GM19043 (cell line): ENCODE measurements at regions not wholly inside any gene's neighbourhood (a gene's known extent, or its start where the extent isn't known, plus 50 kb on each side); places are given as distances from the start of the nearest gene placed in this dataset.
"Not testable (repeated sequence)": the region's sequence is repeated elsewhere in the genome, so short reads cannot be mapped to it uniquely, and the experiment has no call there.

ENCODE experiments used
- ATAC-seq: cut with Tn5 transposase; IDR thresholded peaks from one replicate; pipeline ENCODE4 v1.9.1; 2021; ENCODE audit warnings: low read depth; ENCODE audit not compliant: unreplicated experiment

GRCh38 chr7:34207810-34208209 is 302.5 kb downstream of the BMPER start:
- ATAC-seq, result no peak

- ATAC-seq, result no peak
These were observed 303.7 kb downstream of the BMPER start for GRCh38 chr7:34208878-34209621.

GRCh38 chr7:34211018-34211417 is 305.7 kb downstream of the BMPER start:
- no peak for ATAC-seq

DNA sequence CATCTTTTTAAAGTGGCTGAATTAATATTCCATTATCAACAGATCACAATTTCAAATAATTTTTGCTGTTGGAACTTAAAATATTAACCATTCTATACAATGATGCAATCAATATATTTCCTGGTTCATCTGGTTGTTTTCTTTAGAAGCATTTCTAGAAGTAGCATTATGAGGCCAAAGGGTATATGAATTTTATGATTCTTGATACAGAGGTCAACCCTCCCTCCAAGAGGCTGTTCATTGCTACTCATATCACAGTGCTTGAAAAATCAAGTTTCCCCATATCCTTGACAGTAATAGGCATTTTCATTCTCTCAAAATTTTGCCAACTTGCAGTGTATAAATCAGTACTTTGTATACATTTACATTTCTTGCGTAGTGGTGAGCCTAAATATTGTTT is 312.6 kb downstream of the BMPER start:
- ATAC-seq, result no peak

GRCh38 chr7:34219153-34219718 is 313.9 kb downstream of the BMPER start:
- no peak for ATAC-seq

- ATAC-seq, result no peak
These were observed 315.3 kb downstream of the BMPER start for GRCh38 chr7:34220506-34221185.

DNA sequence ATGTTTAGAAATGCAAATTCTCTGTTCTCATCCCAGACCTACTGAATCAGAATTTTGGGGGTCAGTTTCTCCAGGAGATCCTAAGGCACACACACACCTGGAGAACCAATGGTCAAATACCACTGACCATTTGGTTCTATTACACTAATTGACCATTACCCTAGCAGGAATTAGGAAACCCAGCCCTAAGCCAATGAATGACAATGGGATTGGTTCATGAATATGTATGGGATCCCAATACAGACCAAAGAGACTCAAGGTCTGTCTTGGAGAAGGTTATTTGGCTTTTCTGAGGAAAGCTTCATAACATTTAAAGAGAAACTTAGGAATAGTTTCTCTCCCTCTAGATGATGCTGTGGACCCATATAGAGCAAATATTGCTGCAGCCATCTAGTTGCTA is 317.0 kb downstream of the BMPER start:
- no peak for ATAC-seq

- no peak for ATAC-seq
These were observed 317.4 kb downstream of the BMPER start for GRCh38 chr7:34222722-34223121.

GRCh38 chr7:34224281-34224680 is 318.9 kb downstream of the BMPER start:
- ATAC-seq, result no peak

DNA sequence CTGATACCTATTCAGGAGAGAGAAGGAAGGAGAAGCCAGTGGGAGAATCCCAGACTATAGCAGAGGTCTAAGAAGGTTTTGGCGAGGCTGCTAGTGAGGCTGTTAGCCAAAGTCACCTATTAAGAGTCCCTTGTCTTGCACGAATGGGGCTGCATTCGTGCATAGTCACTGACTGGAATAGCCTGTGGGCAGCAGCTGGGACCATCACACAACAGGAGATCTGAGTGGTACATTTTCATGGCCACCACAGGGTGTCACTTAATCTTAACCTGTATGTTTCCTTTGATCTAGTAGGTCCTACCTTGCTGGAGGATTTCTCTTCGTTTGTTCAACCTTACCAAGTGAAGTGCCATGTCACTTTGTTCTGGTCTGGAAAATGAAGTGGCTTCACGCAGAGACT is 319.9 kb downstream of the BMPER start:
- no peak for ATAC-seq

- ATAC-seq, result no peak
These were observed 322.2 kb downstream of the BMPER start for GRCh38 chr7:34227525-34227924.

DNA sequence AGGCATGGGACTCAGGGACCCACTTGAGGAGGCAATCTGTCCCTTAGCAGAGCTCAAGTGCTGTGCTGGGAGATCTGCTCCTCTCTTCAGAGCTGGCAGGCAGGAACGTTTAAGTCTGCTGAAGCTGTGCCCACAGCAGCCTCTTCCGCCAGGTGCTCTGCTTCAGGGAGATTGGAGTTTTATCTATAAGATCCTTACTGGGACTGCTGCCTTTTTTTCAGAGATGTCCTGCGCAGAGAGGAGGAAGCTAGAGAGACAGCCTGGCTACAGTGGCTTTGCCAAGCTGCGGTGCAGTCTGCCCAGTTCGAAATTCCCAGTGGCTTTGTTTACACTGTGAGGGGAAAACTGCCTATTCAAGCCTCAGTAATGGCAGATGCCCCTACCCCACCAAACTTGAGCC is 329.8 kb downstream of the BMPER start:
- not testable (repeated sequence) for ATAC-seq

DNA sequence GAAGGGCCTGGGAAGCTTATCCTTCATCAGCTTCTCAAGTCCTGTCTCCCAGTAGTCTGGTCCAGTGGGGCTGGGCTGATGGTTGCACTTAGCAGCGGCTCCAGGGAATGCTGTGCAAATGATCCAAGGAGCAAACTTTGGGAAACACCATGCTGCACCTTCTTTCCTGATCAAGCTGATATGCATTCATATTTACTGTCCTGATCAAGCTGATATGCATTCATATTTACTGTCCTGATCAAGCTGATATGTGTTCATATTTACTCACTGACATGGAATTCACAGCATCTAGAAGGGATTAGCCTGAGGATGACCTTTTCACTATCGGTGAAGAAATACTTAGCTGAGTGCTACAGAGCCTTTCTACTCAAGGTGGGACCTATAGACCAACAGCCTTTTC is 330.7 kb downstream of the BMPER start:
- ATAC-seq, result no peak

DNA sequence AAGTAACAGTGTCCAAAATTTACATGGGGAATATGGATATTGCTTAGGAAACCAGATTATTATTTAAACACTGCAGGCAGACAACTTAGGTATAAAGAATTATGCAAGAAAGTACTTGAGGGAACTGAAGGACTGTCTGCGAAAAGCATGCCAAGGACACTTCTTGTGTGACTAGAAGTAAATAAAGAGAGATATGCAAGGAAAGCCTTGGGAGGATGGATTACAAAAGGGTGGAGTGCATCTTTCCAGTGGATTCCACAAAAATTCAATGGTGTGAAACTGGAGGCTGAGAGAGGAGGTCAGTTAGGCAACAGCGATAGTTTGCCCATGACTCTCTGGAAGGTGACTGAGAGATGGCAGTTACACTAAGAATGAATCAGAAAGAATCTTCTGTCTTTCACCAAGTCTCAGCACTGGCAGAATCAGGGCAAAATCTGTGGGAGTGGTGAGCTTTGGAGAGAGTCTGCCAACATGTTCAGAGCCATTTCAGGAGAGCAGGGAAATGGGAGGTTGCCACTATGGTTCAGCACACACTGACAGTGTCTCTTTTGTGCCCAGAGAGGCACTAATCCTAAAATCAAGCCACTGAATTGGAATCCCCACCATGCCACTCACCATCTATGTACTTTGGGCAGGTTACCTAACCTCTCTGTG is 331.6 kb downstream of the BMPER start:
- ATAC-seq, result no peak

DNA sequence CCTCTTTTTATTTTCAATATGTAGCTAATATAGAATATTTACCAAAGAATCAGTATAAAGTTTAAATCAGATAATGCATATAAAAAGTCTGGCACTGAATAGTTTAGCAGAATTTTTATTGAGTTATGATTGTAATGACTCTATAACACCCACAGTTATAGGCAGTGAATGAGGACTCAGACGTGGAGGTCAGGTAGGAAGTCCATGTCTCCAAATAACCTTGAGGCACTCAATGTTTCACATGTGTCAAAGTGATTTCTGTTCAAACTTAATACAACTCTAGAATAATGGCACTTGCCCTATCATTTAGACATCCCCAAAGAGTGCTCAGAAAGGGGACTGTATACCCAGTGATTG is 332.1 kb downstream of the BMPER start:
- ATAC-seq, result no peak

DNA sequence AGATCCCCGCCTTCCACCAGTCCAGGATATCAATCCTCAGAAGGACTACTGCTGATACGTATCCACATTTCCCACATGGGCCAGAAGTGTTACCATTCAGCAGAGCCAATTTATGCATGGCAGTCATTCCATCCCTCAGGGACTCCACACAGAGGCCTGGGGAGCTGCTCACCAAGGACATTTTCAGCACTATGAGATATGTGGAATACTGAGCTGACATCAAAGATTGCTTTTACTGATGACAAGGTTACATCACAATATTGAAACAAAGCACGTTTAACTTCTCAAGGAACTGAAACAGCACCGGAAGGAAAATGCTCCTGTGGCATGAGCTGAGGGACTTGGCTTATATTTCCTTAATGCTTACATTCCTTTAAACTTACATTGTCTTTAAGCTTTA is 335.1 kb downstream of the BMPER start:
- no peak for ATAC-seq

DNA sequence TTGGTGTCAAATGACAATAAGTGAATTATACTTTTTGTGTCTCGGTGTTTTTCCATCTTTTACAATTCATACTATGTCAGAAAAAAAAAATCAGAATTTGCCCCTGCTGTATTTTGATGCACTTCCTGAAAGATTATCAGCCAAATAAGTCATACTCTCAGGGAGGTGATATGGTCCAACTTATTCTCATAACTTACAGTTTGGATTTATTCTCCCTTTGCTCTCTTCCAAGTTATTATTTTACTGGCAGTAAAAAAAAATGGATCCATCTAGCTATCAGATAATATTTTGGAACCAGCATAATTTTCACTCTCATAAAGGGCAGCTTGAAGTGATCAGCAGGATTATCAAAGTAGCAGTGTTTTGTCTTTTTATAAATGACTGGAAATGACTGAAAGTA is 337.1 kb downstream of the BMPER start:
- ATAC-seq, result no peak

GRCh38 chr7:34245246-34245645 is 339.9 kb downstream of the BMPER start:
- no peak for ATAC-seq

- no peak for ATAC-seq
These were observed 342.1 kb downstream of the BMPER start for GRCh38 chr7:34247468-34247867.

DNA sequence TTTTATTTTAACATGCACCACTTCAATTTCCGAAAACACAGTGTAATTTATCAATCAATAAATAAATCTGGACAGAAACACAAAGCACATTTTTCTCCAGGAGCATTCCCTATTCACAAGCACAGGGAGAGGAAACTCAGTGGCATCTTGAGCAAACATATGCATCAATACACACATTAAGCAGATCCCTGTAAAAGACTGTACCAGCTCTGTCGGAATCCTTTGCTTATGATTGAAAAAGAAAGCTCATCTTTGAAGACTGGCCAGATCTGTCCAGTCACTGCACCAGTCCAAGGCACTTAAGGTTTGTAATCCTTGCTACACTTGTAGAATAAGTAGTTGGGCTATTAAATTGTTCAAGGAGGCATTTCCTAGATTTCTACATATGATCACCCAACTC is 343.9 kb downstream of the BMPER start:
- ATAC-seq, result no peak

GRCh38 chr7:34260279-34260678 is 354.9 kb downstream of the BMPER start:
- no peak for ATAC-seq

GRCh38 chr7:34263168-34263567 is 357.8 kb downstream of the BMPER start:
- ATAC-seq, result no peak
